Ovary (tissue), 7 donors: ENCODE measurements at regions not wholly inside any gene's neighbourhood (a gene's known extent, or its start where the extent isn't known, plus 50 kb on each side); places are given as distances from the start of the nearest gene placed in this dataset.
"Not testable (repeated sequence)": the region's sequence is repeated elsewhere in the genome, so short reads cannot be mapped to it uniquely, and the experiment has no call there.

Source experiments
- DNase-seq, 5 donors: peaks; one replicate each; pipeline ENCODE4 v3.0.0-alpha.2; 2019 to 2020
- H3K27ac ChIP-seq, 2 donors: fragments of 200-600 bp; one replicate each; pipeline versions ENCODE4 v1.5.1 to v1.8.0; 2019 to 2022
- H3K27me3 ChIP-seq: fragments of 200-600 bp; one replicate; pipeline ENCODE4 v1.8.0; 2022
- H3K36me3 ChIP-seq: fragments of 200-600 bp; sonication (generic); one replicate; pipeline ENCODE4 v1.5.1; 2019
- H3K4me1 ChIP-seq: one replicate; pipeline ENCODE4 v1.8.1; 2013; ENCODE audit warnings: mild to moderate bottlenecking, moderate library complexity; ENCODE audit not compliant: insufficient read depth
- H3K4me3 ChIP-seq: fragments of 200-600 bp; sonication (generic); one replicate; pipeline ENCODE4 v1.5.1; 2017
- H3K9me3 ChIP-seq, 2 donors: fragments of 200-600 bp in 1 of 2; sonication (generic) in 1 of 2; one replicate each; pipeline versions ENCODE4 v1.5.1 to v1.8.1; 2013 to 2019; ENCODE audit warnings: mild to moderate bottlenecking in 1 of 2, moderate library complexity in 1 of 2
- CTCF ChIP-seq, 3 donors: fragments of 450-650 bp in 2 of 3; fragments of 200-600 bp in 1 of 3; IDR thresholded peaks; one replicate each; pipeline versions ENCODE4 v1.5.1 to v1.8.0; 2016 to 2022; ENCODE audit warnings: antibody characterized with exemption in 3 of 3, mild to moderate bottlenecking in 1 of 3
- EP300 ChIP-seq: sonication (generic); formaldehyde crosslinking; IDR thresholded peaks from one replicate; pipeline ENCODE4 v1.6.1; 2017; ENCODE audit warnings: antibody characterized with exemption
- POLR2A ChIP-seq: fragments of 450-650 bp; IDR thresholded peaks from one replicate; pipeline ENCODE4 v1.6.1; 2017; ENCODE audit warnings: antibody characterized with exemption, mild to moderate bottlenecking, moderate library complexity
- WGBS, 3 donors: extraction: QIAGEN DNeasy Blood & Tissue Kit in 1 of 3; methylation state at CpG; one replicate each; pipeline versions ENCODE4 v1.1.5 to v1.1.7; 2013 to 2017; 5-methylcytosine and 5-hydroxymethylcytosine counted together
- intact Hi-C, 4 donors: fragments of 100-400 bp; cut with DNase I; formaldehyde crosslinking; loops; one replicate each; pipeline versions ENCODE4 v1.11.0 to v1.15.1; 2022 to 2023
- donor health status: DM: no; HTN: no; CAD: no; lungs with moderate emphysema.
- donor health status: DM: no; HTN: no; CAD: no.
- donor health status: Bipolar disorder and iron deficiency.
- donor health status: DM: no; HTN: no; CAD: no.
- donor health status: DM: yes; HTN: yes; CAD: no.

GRCh38 chrX:95536111-95536510 lies 1148.5 kb upstream of the DIAPH2 start:
- no peaks in the 10 kb centered on the region for H3K27me3 ChIP-seq
- H3K4me1 ChIP-seq: no peaks in the 10 kb centered on the region
- H3K4me3 ChIP-seq: no peak overlapping the region
- intact Hi-C loops: no loop called here
- TF ChIP-seq EP300: no peak
- no peak for TF ChIP-seq CTCF (IDR thresholded peaks at IDR 0.05)
- no peak for TF ChIP-seq POLR2A
- H3K27ac ChIP-seq: no peak overlapping the region
- no peaks in the 10 kb centered on the region for H3K9me3 ChIP-seq
- DNase-seq: no peak
- H3K36me3 ChIP-seq: no peaks in the 10 kb centered on the region
- 77 to 79% (median 78%) methylated on average over 1 of the region's 1 CpG for WGBS, 3 donors

GRCh38 chrX:95536661-95537060 lies 1148.0 kb upstream of the DIAPH2 start:
- intact Hi-C loops: no loop called here
- no peak for DNase-seq
- Histone ChIP-seq H3K36me3 (no peaks in the 10 kb centered on the region), H3K4me1 (no peaks in the 10 kb centered on the region), H3K9me3 (no peaks in the 10 kb centered on the region), H3K27me3 (no peaks in the 10 kb centered on the region), H3K27ac (no peak overlapping the region), H3K4me3 (no peak overlapping the region)
- TF ChIP-seq POLR2A: no peak
- TF ChIP-seq CTCF (IDR thresholded peaks at IDR 0.05): no peak
- no peak for TF ChIP-seq EP300

- Histone ChIP-seq H3K4me1 (no peaks in the 10 kb centered on the region), H3K4me3 (no peak overlapping the region), H3K27me3 (no peaks in the 10 kb centered on the region), H3K36me3 (no peaks in the 10 kb centered on the region), H3K27ac (no peak overlapping the region), H3K9me3 (no peaks in the 10 kb centered on the region)
- no peak for DNase-seq
- 38 to 52% (median 46%) methylated on average over 3 of the region's 3 CpGs for WGBS, 3 donors
- TF ChIP-seq EP300: no peak
- TF ChIP-seq CTCF (IDR thresholded peaks at IDR 0.05): no peak
- no peak for TF ChIP-seq POLR2A
- intact Hi-C loops: no loop called here
Measured at GRCh38 chrX:95539041-95539440, 1145.6 kb upstream of the DIAPH2 start.

GRCh38 chrX:95549552-95549951 lies 1135.1 kb upstream of the DIAPH2 start:
- H3K4me1 ChIP-seq, H3K27ac ChIP-seq, intact Hi-C loops, H3K27me3 ChIP-seq, H3K36me3 ChIP-seq, H3K9me3 ChIP-seq, DNase-seq, H3K4me3 ChIP-seq: not testable (repeated sequence)
- WGBS, 3 donors: 92 to 94% (median 94%) methylated on average over 18 of the region's 18 CpGs

GRCh38 chrX:95585321-95585720 lies 1099.3 kb upstream of the DIAPH2 start:
- DNase-seq: no peak
- 65 to 76% (median 72%) methylated on average over 2 of the region's 2 CpGs for WGBS, 3 donors
- Histone ChIP-seq H3K36me3 (no peaks in the 10 kb centered on the region), H3K4me3 (no peak overlapping the region), H3K4me1 (no peaks in the 10 kb centered on the region), H3K9me3 (no peaks in the 10 kb centered on the region), H3K27me3 (no peaks in the 10 kb centered on the region), H3K27ac (no peak overlapping the region)
- TF ChIP-seq CTCF (IDR thresholded peaks at IDR 0.05) (no peak), POLR2A (no peak), EP300 (no peak)
- intact Hi-C loops: no loop called here
